H1 (cell line): ENCODE measurements at regions not wholly inside any gene's neighbourhood (a gene's known extent, or its start where the extent isn't known, plus 50 kb on each side); places are given as distances from the start of the nearest gene placed in this dataset.

Source experiments
- CTCF ChIA-PET: fragments of 300-600 bp; sonication (Branson Sonifier 250); formaldehyde crosslinking; loops from one replicate; lab custom pipeline; 2021; ENCODE audit not compliant: partially characterized antibody; lab: Charles Lee
- POLR2A ChIA-PET: fragments of 300-600 bp; sonication (Branson Sonifier 250); formaldehyde crosslinking; loops from one replicate; lab custom pipeline; 2021; ENCODE audit warnings: inconsistent platforms; ENCODE audit not compliant: partially characterized antibody; lab: Charles Lee
- DNase-seq, 2 experiments: peaks; one replicate each; pipeline versions ENCODE4 v3.0.0 to v3.0.0-alpha.2; 2010 to 2022; ENCODE audit warnings: low spot score in 2 of 2, low read depth in 1 of 2, mixed read lengths in 1 of 2
- FAIRE-seq: peaks from 2 replicates; lab custom pipeline; 2011; peaks lifted over from hg19 to GRCh38; lab: Jason Lieb, UNC
- H2AFZ ChIP-seq: 2 replicates; pipeline ENCODE4 v1.8.1; 2012; ENCODE audit warnings: low read length, inconsistent platforms
- H2AK5ac ChIP-seq: 2 replicates; pipeline ENCODE4 v1.6.1; 2013; ENCODE audit warnings: low read depth, low read length
- H2BK120ac ChIP-seq: replicated peaks from 2 replicates; pipeline ENCODE3; 2013; ENCODE audit warnings: low read depth, low read length, inconsistent platforms
- H2BK12ac ChIP-seq: 2 replicates; pipeline ENCODE4 v1.6.1; 2013; ENCODE audit warnings: low read depth, low read length
- H2BK15ac ChIP-seq: 2 replicates; pipeline ENCODE4 v1.6.1; 2013; ENCODE audit warnings: low read length
- H2BK20ac ChIP-seq: 2 replicates; pipeline ENCODE4 v1.6.1; 2013; ENCODE audit warnings: low read length
- H2BK5ac ChIP-seq: 2 replicates; pipeline ENCODE4 v1.6.1; 2013; ENCODE audit warnings: low read depth, low read length
- H3K14ac ChIP-seq: 2 replicates; pipeline ENCODE4 v1.6.1; 2013; ENCODE audit warnings: inconsistent platforms; ENCODE audit not compliant: insufficient read length
- H3K18ac ChIP-seq: 2 replicates; pipeline ENCODE4 v1.6.1; 2013; ENCODE audit warnings: low read length; ENCODE audit errors: extremely low read depth
- H3K23ac ChIP-seq: 2 replicates; pipeline ENCODE4 v1.6.1; 2013; ENCODE audit warnings: inconsistent platforms; ENCODE audit not compliant: insufficient read length
- H3K23me2 ChIP-seq: 2 replicates; pipeline ENCODE4 v1.6.1; 2013; ENCODE audit warnings: low read depth, low read length
- H3K27ac ChIP-seq: 2 replicates; pipeline ENCODE4 v1.6.1; 2011; ENCODE audit warnings: low read depth, low read length, inconsistent platforms
- H3K27me3 ChIP-seq, 4 experiments: replicated peaks in 1 of 4; 1 replicate in 1 of 4; 2 replicates in 3 of 4; pipeline versions ENCODE4 v1.6.1 to v1.8.1; 2011 to 2013; ENCODE audit warnings: low read length in 3 of 4, mild to moderate bottlenecking in 3 of 4, inconsistent platforms in 2 of 4, mixed read lengths in 2 of 4, moderate library complexity in 1 of 4; ENCODE audit not compliant: control insufficient read depth in 3 of 4, insufficient read depth in 3 of 4; ENCODE audit errors: extremely low read depth in 1 of 4
- H3K36me3 ChIP-seq, 4 experiments: 2 replicates each; pipeline versions ENCODE4 v1.6.1 to v1.8.1; 2011 to 2013; ENCODE audit warnings: mild to moderate bottlenecking in 4 of 4, low read length in 3 of 4, moderate library complexity in 2 of 4, control low read depth in 1 of 4, inconsistent platforms in 1 of 4; ENCODE audit not compliant: insufficient read depth in 4 of 4, control insufficient read depth in 2 of 4
- H3K4ac ChIP-seq: replicated peaks from 2 replicates; pipeline ENCODE3; 2013; ENCODE audit warnings: low read length, low read depth, mixed read lengths, inconsistent platforms; ENCODE audit not compliant: insufficient read length
- H3K4me1 ChIP-seq, 4 experiments: replicated peaks in 1 of 4; 1 replicate in 1 of 4; 2 replicates in 3 of 4; pipeline versions ENCODE4 v1.6.1 to v1.8.1; 2011 to 2013; ENCODE audit warnings: low read length in 3 of 4, inconsistent platforms in 2 of 4, mixed read lengths in 1 of 4; ENCODE audit not compliant: insufficient read depth in 4 of 4, control insufficient read depth in 3 of 4
- H3K4me2 ChIP-seq, 2 experiments: 2 replicates each; pipeline versions ENCODE4 v1.6.1 to v1.8.1; 2011 to 2013; ENCODE audit warnings: low read depth in 2 of 2, low read length in 2 of 2, control low read depth in 1 of 2, inconsistent platforms in 1 of 2, mild to moderate bottlenecking in 1 of 2; ENCODE audit not compliant: insufficient read depth in 1 of 2
- H3K4me3 ChIP-seq, 4 experiments: fragments of 200-600, 300-600 bp in 1 of 4; sonication (generic), shearing (Covaris generic), sonication (Bioruptor Twin) in 1 of 4; 2 replicates each; pipeline versions ENCODE4 v1.5.1 to v1.8.1; 2011 to 2016; ENCODE audit warnings: low read length in 4 of 4, low read depth in 3 of 4, control low read depth in 2 of 4, inconsistent platforms in 2 of 4, mild to moderate bottlenecking in 2 of 4, mixed read lengths in 1 of 4, moderate library complexity in 1 of 4; ENCODE audit not compliant: insufficient read depth in 2 of 4; ENCODE audit errors: extremely low read depth in 1 of 4
- H3K56ac ChIP-seq: replicated peaks from 2 replicates; pipeline ENCODE3; 2013; ENCODE audit warnings: low read depth, mild to moderate bottlenecking, mixed read lengths, low read length, inconsistent platforms; ENCODE audit not compliant: insufficient read length
- H3K79me1 ChIP-seq: 2 replicates; pipeline ENCODE4 v1.6.1; 2013; ENCODE audit warnings: low read depth, low read length, control low read depth
- H3K79me2 ChIP-seq, 2 experiments: 2 replicates each; pipeline versions ENCODE4 v1.6.1 to v1.8.1; 2012 to 2013; ENCODE audit warnings: low read length in 2 of 2, mild to moderate bottlenecking in 2 of 2, inconsistent platforms in 1 of 2; ENCODE audit not compliant: insufficient read depth in 2 of 2, control insufficient read depth in 1 of 2
- H3K9ac ChIP-seq, 4 experiments: replicated peaks in 1 of 4; 1 replicate in 1 of 4; 2 replicates in 3 of 4; pipeline versions ENCODE4 v1.6.1 to v1.8.1; 2011 to 2013; ENCODE audit warnings: low read depth in 3 of 4, low read length in 3 of 4, control low read depth in 2 of 4, mild to moderate bottlenecking in 2 of 4, moderate library complexity in 2 of 4, inconsistent platforms in 1 of 4; ENCODE audit errors: extremely low read depth in 1 of 4
- H3K9me3 ChIP-seq, 2 experiments: 2 replicates each; pipeline versions ENCODE4 v1.6.1 to v1.8.1; 2012 to 2013; ENCODE audit warnings: mild to moderate bottlenecking in 2 of 2, moderate library complexity in 2 of 2, control low read depth in 1 of 2, inconsistent platforms in 1 of 2, low read depth in 1 of 2, low read length in 1 of 2, mixed read lengths in 1 of 2; ENCODE audit not compliant: insufficient read depth in 2 of 2
- H4K20me1 ChIP-seq, 2 experiments: replicated peaks in 1 of 2; 2 replicates each; pipeline versions ENCODE3 to v1.8.1; 2011 to 2013; ENCODE audit warnings: inconsistent platforms in 2 of 2, low read length in 2 of 2, mild to moderate bottlenecking in 1 of 2; ENCODE audit not compliant: insufficient read depth in 2 of 2, control insufficient read depth in 1 of 2
- H4K5ac ChIP-seq: 2 replicates; pipeline ENCODE4 v1.6.1; 2013; ENCODE audit warnings: low read length, low read depth, mixed read lengths, inconsistent platforms; ENCODE audit not compliant: insufficient read length
- H4K8ac ChIP-seq: 2 replicates; pipeline ENCODE4 v1.8.0; 2013; ENCODE audit warnings: mild to moderate bottlenecking, moderate library complexity, low read length, inconsistent platforms; ENCODE audit not compliant: insufficient read depth; ENCODE audit errors: extremely low read depth
- H4K91ac ChIP-seq: replicated peaks from 2 replicates; pipeline ENCODE3; 2013; ENCODE audit warnings: low read length, mixed read lengths, inconsistent platforms; ENCODE audit not compliant: insufficient read length
- PHF8 ChIP-seq: fragments of 200-600 bp; sonication (generic); conservative IDR thresholded peaks from 2 replicates; pipeline ENCODE4 v1.7.1; 2012; ENCODE audit warnings: low read depth, mild to moderate bottlenecking, inconsistent platforms, low read length, moderate library complexity
- WGBS, 2 experiments: shearing (Covaris generic) in 1 of 2; methylation state at CpG; one replicate each; pipeline versions ENCODE4 v1.1.6 to v1.1.7; 2013 to 2015; ENCODE audit warnings: low lambda C conversion rate in 2 of 2, mixed read lengths in 2 of 2, inconsistent platforms in 1 of 2, low coverage in 1 of 2, missing lambda C conversion rate in 1 of 2; ENCODE audit not compliant: insufficient replicate concordance in 2 of 2, insufficient coverage in 1 of 2, insufficient read length in 1 of 2; ENCODE audit errors: extremely low coverage in 1 of 2, missing lambda C conversion rate in 1 of 2; 5-methylcytosine and 5-hydroxymethylcytosine counted together
- TF ChIP-seq, protein P1 (sequence below), 3 experiments: IDR thresholded peaks; 1 replicate in 2 of 3; 2 replicates in 1 of 3; pipeline versions ENCODE4 v1.5.1 to v1.6.1; 2011; ENCODE audit warnings: low read length in 3 of 3, mild to moderate bottlenecking in 3 of 3, inconsistent platforms in 2 of 3, low read depth in 1 of 3, moderate library complexity in 1 of 3; ENCODE audit not compliant: insufficient read depth in 1 of 3; ENCODE audit errors: control extremely low read depth in 1 of 3

DNA sequence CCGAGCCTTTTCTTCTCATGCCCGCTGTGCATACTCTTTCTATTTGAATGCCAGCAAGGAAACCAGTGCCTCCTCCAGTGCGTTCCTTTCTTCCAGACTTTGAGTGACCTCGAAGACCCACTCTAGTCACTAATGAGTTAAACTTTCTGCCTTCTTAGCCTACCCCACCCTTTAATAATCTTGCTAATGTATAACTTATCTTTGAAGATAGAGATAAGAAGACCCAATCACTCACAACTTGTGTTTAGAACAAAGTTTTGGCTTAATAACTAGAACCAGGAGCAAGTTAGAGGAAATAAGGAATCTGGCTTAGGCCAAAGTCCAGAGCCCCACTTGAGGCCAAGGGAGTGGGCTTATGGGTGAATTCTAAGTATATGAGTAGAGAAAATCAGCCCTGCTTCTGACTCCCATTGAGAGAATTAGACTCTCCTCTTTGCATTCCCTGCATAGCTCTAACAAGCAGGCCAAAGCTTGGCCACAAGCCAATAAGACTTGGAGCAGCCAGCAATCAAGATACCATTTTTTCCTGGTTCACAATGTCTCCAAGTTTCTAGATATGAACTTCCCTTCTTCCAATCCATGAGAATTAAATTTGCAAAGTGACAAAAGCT, 181.5 kb upstream of the PIK3R1 start:
- H2BK120ac ChIP-seq: no peak overlapping the region
- H2BK15ac ChIP-seq: no peak overlapping the region
- no peak overlapping the region for H3K4me2 ChIP-seq
- no peak overlapping the region for H2AFZ ChIP-seq
- no peak overlapping the region for H2AK5ac ChIP-seq
- H4K5ac ChIP-seq: no peak overlapping the region
- no peaks in the 10 kb centered on the region for H3K9me3 ChIP-seq
- no peak overlapping the region for H2BK12ac ChIP-seq
- H3K14ac ChIP-seq: no peak overlapping the region
- no peak overlapping the region for H3K27ac ChIP-seq
- POLR2A ChIA-PET: no interaction called here
- DNase-seq: no peak
- no peak overlapping the region for H3K23ac ChIP-seq
- no peak overlapping the region for H2BK5ac ChIP-seq
- no peaks in the 10 kb centered on the region for H3K36me3 ChIP-seq
- H3K4me3 ChIP-seq: no peak overlapping the region
- H3K4me1 ChIP-seq: no peaks in the 10 kb centered on the region
- H4K91ac ChIP-seq: no peak overlapping the region
- no peaks in the 10 kb centered on the region for H3K23me2 ChIP-seq
- H4K20me1 ChIP-seq: no peaks in the 10 kb centered on the region
- H3K18ac ChIP-seq: no peak overlapping the region
- no peak for FAIRE-seq
- H3K79me1 ChIP-seq: no peaks in the 10 kb centered on the region
- no peak overlapping the region for H3K56ac ChIP-seq
- no peaks in the 10 kb centered on the region for H3K27me3 ChIP-seq
- WGBS, 2 experiments: 92% methylated on average over 4 of the region's 4 CpGs; no CpG with 5 or more reads in 1 of the 2 experiments
- H3K79me2 ChIP-seq: no peaks in the 10 kb centered on the region
- CTCF ChIA-PET: no interaction called here
- no peak overlapping the region for H4K8ac ChIP-seq
- no peak overlapping the region; the same call in 1 of the 2 replicates for H2BK20ac ChIP-seq
- no peak overlapping the region for H3K4ac ChIP-seq
- H3K9ac ChIP-seq: no peak overlapping the region
- TF ChIP-seq PHF8: no peak
- TF ChIP-seq, protein P1, sequence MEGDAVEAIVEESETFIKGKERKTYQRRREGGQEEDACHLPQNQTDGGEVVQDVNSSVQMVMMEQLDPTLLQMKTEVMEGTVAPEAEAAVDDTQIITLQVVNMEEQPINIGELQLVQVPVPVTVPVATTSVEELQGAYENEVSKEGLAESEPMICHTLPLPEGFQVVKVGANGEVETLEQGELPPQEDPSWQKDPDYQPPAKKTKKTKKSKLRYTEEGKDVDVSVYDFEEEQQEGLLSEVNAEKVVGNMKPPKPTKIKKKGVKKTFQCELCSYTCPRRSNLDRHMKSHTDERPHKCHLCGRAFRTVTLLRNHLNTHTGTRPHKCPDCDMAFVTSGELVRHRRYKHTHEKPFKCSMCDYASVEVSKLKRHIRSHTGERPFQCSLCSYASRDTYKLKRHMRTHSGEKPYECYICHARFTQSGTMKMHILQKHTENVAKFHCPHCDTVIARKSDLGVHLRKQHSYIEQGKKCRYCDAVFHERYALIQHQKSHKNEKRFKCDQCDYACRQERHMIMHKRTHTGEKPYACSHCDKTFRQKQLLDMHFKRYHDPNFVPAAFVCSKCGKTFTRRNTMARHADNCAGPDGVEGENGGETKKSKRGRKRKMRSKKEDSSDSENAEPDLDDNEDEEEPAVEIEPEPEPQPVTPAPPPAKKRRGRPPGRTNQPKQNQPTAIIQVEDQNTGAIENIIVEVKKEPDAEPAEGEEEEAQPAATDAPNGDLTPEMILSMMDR (IDR thresholded peaks at IDR 0.05; ENCODE audit: control extremely low read depth in 1 of 3, insufficient read depth in 1 of 3, low read depth in 1 of 3, low read length in 3 of 3): no peak
